Neural cell (in vitro differentiated cells): ENCODE measurements at regions not wholly inside any gene's neighbourhood (a gene's known extent, or its start where the extent isn't known, plus 50 kb on each side); places are given as distances from the start of the nearest gene placed in this dataset.

Experiments
- H2AFZ ChIP-seq: fragments of 200-600, 300-800 bp; sonication (generic), shearing (Covaris generic); 2 replicates; pipeline ENCODE4 v1.6.0; 2014; ENCODE audit warnings: low read depth, mild to moderate bottlenecking, antibody characterized with exemption, low read length, moderate library complexity
- H3F3A ChIP-seq: fragments of 200-600 bp; shearing (Covaris generic); 2 replicates; pipeline ENCODE4 v1.6.1; 2016; ENCODE audit warnings: mild to moderate bottlenecking, moderate library complexity, mixed read lengths, antibody characterized with exemption, low read length; ENCODE audit not compliant: insufficient read depth, poor library complexity, severe bottlenecking
- H3K27ac ChIP-seq: fragments of 200-600, 300-800 bp; sonication (generic), shearing (Covaris generic); 2 replicates; pipeline ENCODE4 v1.5.1; 2014; ENCODE audit warnings: mild to moderate bottlenecking, low read length, moderate library complexity
- H3K27me3 ChIP-seq: fragments of 300-800, 200-600 bp; sonication (generic), shearing (Covaris generic); 2 replicates; pipeline ENCODE4 v1.6.0; 2014; ENCODE audit warnings: mild to moderate bottlenecking, low read depth, low read length, moderate library complexity; ENCODE audit not compliant: insufficient read depth
- H3K36me3 ChIP-seq: fragments of 300-800, 200-600 bp; sonication (generic), shearing (Covaris generic); 2 replicates; pipeline ENCODE4 v1.5.1; 2014; ENCODE audit warnings: mild to moderate bottlenecking, antibody characterized with exemption, low read length, moderate library complexity; ENCODE audit not compliant: insufficient read depth
- H3K4me2 ChIP-seq: fragments of 300-800, 200-600 bp; sonication (generic), shearing (Covaris generic); 2 replicates; pipeline ENCODE4 v1.6.0; 2014; ENCODE audit warnings: mild to moderate bottlenecking, low read length
- H3K4me3 ChIP-seq: fragments of 300-800, 200-600 bp; sonication (generic), shearing (Covaris generic); 2 replicates; pipeline ENCODE4 v1.5.1; 2014; ENCODE audit warnings: mild to moderate bottlenecking, low read length, moderate library complexity
- H3K79me2 ChIP-seq: fragments of 200-600 bp; shearing (Covaris generic); replicated peaks from 2 replicates; pipeline ENCODE4 v1.6.0; 2014; ENCODE audit warnings: mild to moderate bottlenecking, low read length, moderate library complexity; ENCODE audit not compliant: insufficient read depth
- H3K9ac ChIP-seq: fragments of 300-800, 200-600 bp; sonication (generic), shearing (Covaris generic); 2 replicates; pipeline ENCODE4 v1.6.1; 2016; ENCODE audit warnings: mild to moderate bottlenecking, low read length, mixed read lengths
- H3K9me2 ChIP-seq: fragments of 200-600 bp; shearing (Covaris generic); 2 replicates; pipeline ENCODE4 v1.6.1; 2016; ENCODE audit warnings: mild to moderate bottlenecking, low read length, mixed read lengths; ENCODE audit not compliant: insufficient read depth
- H3K9me3 ChIP-seq: fragments of 200-600, 300-800 bp; sonication (generic), shearing (Covaris generic); 2 replicates; pipeline ENCODE4 v1.6.1; 2016; ENCODE audit warnings: mild to moderate bottlenecking, mixed run types, low read length, moderate library complexity, mixed read lengths
- H4K20me1 ChIP-seq: fragments of 200-600 bp; shearing (Covaris generic); 2 replicates; pipeline ENCODE4 v1.6.1; 2016; ENCODE audit warnings: mild to moderate bottlenecking, mixed run types; ENCODE audit not compliant: insufficient read depth
- CTCF ChIP-seq: fragments of 450-650 bp; IDR thresholded peaks from 2 replicates; pipeline ENCODE4 v1.5.1; 2014; ENCODE audit warnings: antibody characterized with exemption, mild to moderate bottlenecking, moderate library complexity; ENCODE audit not compliant: poor library complexity, severe bottlenecking
- EP300 ChIP-seq: fragments of 450-650 bp; conservative IDR thresholded peaks from 2 replicates; pipeline ENCODE4 v1.6.1; 2014; ENCODE audit warnings: antibody characterized with exemption, mild to moderate bottlenecking, moderate library complexity; ENCODE audit not compliant: poor library complexity, severe bottlenecking
- EZH2 ChIP-seq: fragments of 200-600, 300-800 bp; shearing (Covaris generic), sonication (generic); IDR thresholded peaks from 2 replicates; pipeline ENCODE4 v1.6.1; 2014; ENCODE audit warnings: antibody characterized with exemption, low read length, borderline replicate concordance, mild to moderate bottlenecking; ENCODE audit not compliant: insufficient read depth, poor library complexity, severe bottlenecking
- MXI1 ChIP-seq: fragments of 450-650 bp; conservative IDR thresholded peaks from 2 replicates; pipeline ENCODE4 v1.6.1; 2014; ENCODE audit warnings: antibody characterized with exemption, mild to moderate bottlenecking; ENCODE audit not compliant: poor library complexity, severe bottlenecking
- POLR2AphosphoS5 ChIP-seq: IDR thresholded peaks from 2 replicates; pipeline ENCODE4 v1.6.1; 2012
- RAD21 ChIP-seq: fragments of 450-650 bp; conservative IDR thresholded peaks from 2 replicates; pipeline ENCODE4 v1.6.1; 2014; ENCODE audit warnings: antibody characterized with exemption, mild to moderate bottlenecking, moderate library complexity
- REST ChIP-seq: IDR thresholded peaks from 2 replicates; pipeline ENCODE4 v1.6.1; 2012; ENCODE audit warnings: borderline replicate concordance
- SMC3 ChIP-seq: fragments of 450-650 bp; conservative IDR thresholded peaks from 2 replicates; pipeline ENCODE4 v1.6.1; 2014; ENCODE audit warnings: antibody characterized with exemption, mild to moderate bottlenecking, moderate library complexity; ENCODE audit not compliant: poor library complexity
- TAF1 ChIP-seq: IDR thresholded peaks from 2 replicates; pipeline ENCODE4 v1.6.1; 2012; ENCODE audit warnings: low read depth

GRCh38 chr5:125125031-125125823, 378.8 kb upstream of the ZNF608 start:
- no peak overlapping the region for H3K27ac ChIP-seq
- no peak overlapping the region for H2AFZ ChIP-seq
- H3K4me3 ChIP-seq: no peak overlapping the region
- H3F3A ChIP-seq: no peaks in the 10 kb centered on the region
- H3K27me3 ChIP-seq: no peaks in the 10 kb centered on the region
- no peak overlapping the region for H3K9ac ChIP-seq
- H3K79me2 ChIP-seq: no peaks in the 10 kb centered on the region
- TF ChIP-seq TAF1 (no peak), REST (no peak), SMC3 (no peak), POLR2AphosphoS5 (no peak), RAD21 (no peak), EP300 (no peak), CTCF (no peak), EZH2 (no peak), MXI1 (no peak)
- no peaks in the 10 kb centered on the region for H3K36me3 ChIP-seq
- H4K20me1 ChIP-seq: no peaks in the 10 kb centered on the region
- no peak overlapping the region for H3K4me2 ChIP-seq
- H3K9me3 ChIP-seq: no peaks in the 10 kb centered on the region
- no peaks in the 10 kb centered on the region for H3K9me2 ChIP-seq

- Histone ChIP-seq H3K4me2 (no peak overlapping the region), H2AFZ (no peak overlapping the region), H3K9me3 (no peaks in the 10 kb centered on the region), H3K27ac (no peak overlapping the region), H3K36me3 (no peaks in the 10 kb centered on the region), H4K20me1 (no peaks in the 10 kb centered on the region), H3K9me2 (no peaks in the 10 kb centered on the region), H3K9ac (no peak overlapping the region), H3K79me2 (no peaks in the 10 kb centered on the region), H3K4me3 (no peak overlapping the region), H3F3A (no peaks in the 10 kb centered on the region), H3K27me3 (no peaks in the 10 kb centered on the region)
- TF ChIP-seq TAF1 (no peak), MXI1 (no peak), SMC3 (no peak), REST (no peak), EZH2 (no peak), POLR2AphosphoS5 (no peak), CTCF (no peak), EP300 (no peak), RAD21 (no peak)
Observed at GRCh38 chr5:125126050-125126449, 379.6 kb upstream of the ZNF608 start.
